GM18505 (cell line): ENCODE measurements at regions not wholly inside any gene's neighbourhood (a gene's known extent, or its start where the extent isn't known, plus 50 kb on each side); places are given as distances from the start of the nearest gene placed in this dataset.
"Not testable (repeated sequence)": the region's sequence is repeated elsewhere in the genome, so short reads cannot be mapped to it uniquely, and the experiment has no call there.

Experiments used
- ATAC-seq: cut with Tn5 transposase; IDR thresholded peaks from one replicate; pipeline ENCODE4 v1.9.1; 2021; ENCODE audit not compliant: unreplicated experiment
- POLR2A ChIP-seq: IDR thresholded peaks from 4 replicates; pipeline ENCODE4 v1.6.1; 2011; ENCODE audit warnings: borderline replicate concordance; ENCODE audit not compliant: insufficient read depth, insufficient read length; ENCODE audit errors: extremely low read depth

DNA sequence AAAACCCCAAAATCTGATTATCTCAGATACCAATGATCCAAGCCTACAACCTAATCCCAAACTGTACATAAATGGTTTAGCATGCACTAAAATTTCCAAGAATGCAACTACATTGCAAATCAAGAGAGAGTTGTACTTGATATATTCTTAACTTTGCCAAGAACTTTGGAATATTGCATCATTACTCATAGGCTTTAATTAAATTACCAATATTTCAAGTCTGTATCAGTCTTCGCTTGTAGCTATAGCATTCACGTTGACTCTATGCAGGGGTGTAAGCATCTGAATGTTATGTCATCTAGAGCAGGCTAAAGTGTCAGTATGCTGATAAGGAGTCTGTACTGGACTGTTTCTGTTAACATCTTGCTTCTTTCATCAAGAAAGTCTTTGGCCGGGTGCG lies 56.3 kb downstream of the FOXI3 start:
- ATAC-seq, result no peak
- no peak for TF ChIP-seq POLR2A

DNA sequence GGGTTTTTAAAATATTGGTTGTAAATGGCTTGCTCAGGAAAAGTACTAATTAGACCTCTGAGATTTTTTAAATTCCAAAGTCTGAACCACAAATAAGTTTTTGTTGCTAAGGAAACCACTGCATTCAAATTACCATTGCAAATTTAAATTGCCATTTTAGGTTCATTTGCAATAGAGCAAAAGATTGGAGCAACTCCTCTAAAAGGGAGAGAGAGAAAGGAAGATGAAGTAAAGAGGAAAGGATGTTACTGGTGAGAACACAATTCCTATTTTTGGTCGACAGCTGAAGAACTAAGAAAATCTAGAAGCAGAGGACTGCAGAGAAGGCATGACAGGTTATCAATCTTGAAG lies 74.9 kb downstream of the FOXI3 start:
- ATAC-seq, result no peak
- no peak for TF ChIP-seq POLR2A

DNA sequence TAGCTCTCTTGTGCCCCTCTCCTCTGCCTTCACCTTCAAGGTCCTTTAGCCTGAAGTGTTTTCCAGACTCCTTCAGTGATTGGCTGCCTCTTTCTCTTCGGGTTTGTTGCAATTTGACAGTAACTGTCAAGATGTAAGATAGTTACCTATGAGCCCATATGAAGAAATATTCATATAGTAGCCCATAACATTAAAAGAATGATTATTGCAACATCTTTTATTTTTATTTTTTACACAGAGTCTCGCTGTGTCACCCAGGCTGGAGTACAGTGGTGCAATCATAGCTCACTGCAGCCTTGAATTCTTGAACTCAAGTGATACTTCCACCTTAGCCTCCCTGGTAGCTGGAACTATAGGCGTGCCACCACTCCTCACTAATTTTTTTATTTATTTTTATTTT lies 80.5 kb downstream of the FOXI3 start:
- ATAC-seq, result no peak
- TF ChIP-seq POLR2A, result no peak

DNA sequence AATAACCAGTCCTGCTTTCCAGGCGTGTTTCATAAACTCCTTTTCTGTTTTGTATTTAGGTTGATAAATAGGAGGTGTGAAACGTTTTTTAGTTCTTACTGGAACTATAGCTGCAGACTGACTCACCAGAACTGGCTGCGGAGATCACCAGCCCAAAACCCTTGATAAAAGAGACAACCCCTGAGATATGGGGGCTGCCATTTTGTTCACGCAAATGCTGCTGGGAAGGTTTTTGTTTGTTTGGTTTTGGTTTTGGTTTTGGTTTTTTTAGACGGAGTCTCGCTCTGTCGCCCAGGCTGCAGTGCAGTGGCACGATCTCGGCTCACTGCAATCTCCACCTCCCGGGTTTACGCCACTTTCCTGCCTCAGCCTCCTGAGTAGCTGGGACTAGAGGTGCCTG lies 87.1 kb downstream of the FOXI3 start:
- ATAC-seq, result not testable (repeated sequence)

DNA sequence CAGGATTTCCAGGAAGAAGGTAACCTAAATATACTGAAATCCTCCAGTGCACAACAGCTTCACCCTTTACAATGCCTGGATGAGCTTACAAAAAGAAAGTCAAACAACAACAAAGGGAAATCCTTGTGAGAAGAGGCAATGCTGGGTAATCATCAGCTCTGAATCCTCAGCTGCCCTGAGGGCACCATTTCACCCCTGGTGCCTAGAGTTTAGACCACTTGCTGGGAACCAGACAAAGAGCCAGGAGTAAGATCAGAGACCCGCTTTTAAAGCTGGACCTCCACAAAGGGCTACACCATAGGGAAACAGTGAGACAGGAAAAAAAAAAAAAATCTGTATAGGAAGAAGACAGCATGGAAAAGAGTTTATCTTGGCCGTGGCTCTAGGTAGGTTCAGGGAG lies 97.0 kb downstream of the FOXI3 start:
- TF ChIP-seq POLR2A, result no peak
- no peak for ATAC-seq

DNA sequence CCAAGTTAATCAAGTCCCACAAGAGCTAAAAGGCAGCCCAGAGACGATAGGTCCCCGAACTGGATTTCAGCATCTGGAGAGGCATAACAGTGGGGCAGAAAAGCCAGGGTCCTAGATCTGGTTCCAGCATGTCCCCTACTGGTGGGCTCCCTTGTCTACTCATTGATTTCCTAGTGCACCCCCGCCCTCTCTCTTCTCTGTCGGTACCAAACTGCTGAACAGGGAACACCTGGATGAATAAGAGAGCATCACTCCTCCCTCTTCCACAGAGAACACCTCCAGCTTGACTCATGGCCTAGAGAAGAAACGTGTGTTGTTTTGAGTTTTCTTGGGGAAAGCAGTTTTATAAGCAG lies 101.3 kb downstream of the FOXI3 start:
- no peak for TF ChIP-seq POLR2A
- no peak for ATAC-seq

DNA sequence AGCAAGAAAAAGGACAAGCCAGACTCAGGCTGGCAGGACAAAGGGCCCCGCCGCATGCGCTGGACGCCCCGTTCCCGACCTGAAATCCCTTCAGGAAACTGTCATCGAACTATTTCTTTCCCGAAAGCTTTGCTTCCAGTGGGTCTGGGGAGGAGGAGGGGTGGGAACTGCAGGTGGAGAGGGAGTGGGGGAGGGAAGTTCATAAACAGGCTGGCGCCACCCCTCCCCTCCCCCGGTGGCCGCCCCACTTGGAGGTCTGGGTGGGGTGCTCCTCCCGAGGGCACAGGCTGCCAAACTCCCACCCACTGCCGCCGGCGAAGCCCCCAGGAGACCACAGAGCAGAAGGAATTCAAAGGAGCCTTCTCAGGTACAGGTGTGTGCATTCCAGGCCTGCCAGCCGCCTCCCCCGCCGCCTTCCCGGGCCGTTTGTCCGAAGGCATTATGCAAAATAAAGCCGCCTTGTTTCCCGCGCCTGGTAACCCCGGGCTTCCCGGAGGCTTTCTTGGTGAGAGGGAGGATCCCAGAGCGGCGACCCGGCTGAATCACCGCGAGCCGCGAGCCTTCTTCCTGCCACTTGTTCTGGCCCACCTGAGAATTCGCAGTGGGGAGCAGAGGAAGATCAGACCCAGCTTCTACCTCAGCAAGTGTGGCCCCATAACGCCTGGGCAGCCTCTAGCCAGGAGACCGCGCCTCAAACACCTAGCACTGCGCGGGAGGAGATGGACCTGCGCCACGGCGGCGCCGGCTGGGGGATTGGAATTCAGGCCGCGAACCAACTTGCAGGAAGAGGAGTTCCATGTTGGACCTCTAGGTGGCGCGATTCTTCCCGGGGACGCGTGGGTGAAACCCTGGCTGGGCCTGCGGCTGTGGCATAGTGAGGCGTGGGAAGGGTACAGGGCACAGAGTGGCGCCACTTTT lies 101.9 kb downstream of the FOXI3 start:
- no peak for TF ChIP-seq POLR2A
- peak; percentile 68 for ATAC-seq

DNA sequence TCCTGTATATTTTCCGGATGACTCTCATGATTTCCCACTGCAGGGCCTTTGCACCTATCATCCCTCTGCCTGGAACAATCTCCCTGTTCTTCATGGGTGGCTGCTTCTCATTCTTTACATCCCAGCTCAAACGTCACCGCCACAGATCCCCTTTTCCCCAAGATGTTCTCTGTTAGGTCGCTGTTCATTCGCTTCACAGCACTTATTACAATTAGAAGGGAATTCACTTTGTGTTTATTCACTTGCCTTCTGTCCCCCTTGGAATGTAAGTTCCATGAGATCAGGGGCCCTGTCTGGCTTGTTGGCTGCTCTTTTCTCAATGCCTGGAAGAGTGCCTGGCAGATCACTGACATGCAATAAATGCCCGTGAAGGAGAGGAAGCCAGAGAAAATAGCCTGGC lies 106.7 kb downstream of the FOXI3 start:
- no peak for TF ChIP-seq POLR2A
- no peak for ATAC-seq

DNA sequence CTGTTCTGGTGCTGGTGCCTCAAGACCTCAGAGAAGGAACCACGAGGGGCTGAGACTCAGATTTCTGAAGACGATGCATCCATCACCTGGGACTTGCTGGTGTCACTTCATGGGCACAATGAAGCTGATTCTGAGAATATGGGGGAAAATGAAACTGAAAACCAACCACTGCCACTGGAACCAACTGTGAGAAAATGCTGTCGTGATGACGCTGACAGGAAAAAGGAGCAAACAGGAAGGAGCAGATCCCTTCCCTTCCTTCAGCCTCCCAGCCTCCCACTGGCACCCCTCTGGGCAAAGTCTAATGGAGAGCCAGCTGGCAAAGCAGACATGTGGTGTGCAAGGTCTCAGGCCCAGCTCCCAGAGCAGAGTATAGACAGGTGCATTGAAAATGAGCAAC lies 109.7 kb downstream of the FOXI3 start:
- no peak for ATAC-seq

DNA sequence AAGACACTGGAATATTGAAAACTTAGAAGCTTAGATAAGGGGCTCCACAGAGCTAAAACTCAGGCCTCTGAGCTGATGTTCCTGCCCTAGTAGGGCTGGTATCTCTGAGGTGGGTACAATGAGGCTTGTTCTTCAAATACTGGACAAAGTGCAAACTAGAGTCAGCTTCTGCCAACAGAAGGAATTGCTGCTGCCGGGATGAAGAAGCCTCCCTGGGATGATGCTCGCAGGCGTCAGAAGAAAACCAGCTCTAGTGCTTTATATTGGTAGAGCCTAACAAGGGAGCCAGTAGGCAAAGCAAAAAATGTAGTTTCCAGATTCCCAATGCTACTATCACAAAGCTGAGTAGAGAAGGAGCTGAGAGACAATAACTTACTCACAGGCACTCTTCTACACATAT lies 118.1 kb downstream of the FOXI3 start:
- no peak for ATAC-seq
- no peak for TF ChIP-seq POLR2A

More for the DNA sequence above, 109.7 kb downstream of the FOXI3 start:
- no peak for TF ChIP-seq POLR2A

DNA sequence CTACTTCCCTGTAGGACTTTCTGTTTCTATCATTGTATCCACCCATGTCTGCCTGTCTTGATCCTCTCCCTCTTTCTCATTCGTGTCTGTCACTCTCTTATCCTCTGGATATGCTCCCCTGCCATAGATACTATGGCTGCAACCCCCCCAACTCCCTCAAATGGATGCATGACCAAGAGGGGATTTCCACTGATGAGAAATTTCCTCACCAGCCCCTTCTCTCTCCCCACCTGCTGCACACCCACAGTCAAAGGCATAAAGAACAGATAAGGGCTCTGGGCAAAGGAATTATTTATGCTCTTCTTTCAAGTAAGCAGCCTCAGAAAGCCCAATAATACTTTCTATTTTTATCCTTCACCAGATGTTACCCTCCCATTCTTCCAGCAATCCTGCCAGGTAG lies 121.3 kb downstream of the FOXI3 start:
- no peak for TF ChIP-seq POLR2A
- ATAC-seq, result no peak

DNA sequence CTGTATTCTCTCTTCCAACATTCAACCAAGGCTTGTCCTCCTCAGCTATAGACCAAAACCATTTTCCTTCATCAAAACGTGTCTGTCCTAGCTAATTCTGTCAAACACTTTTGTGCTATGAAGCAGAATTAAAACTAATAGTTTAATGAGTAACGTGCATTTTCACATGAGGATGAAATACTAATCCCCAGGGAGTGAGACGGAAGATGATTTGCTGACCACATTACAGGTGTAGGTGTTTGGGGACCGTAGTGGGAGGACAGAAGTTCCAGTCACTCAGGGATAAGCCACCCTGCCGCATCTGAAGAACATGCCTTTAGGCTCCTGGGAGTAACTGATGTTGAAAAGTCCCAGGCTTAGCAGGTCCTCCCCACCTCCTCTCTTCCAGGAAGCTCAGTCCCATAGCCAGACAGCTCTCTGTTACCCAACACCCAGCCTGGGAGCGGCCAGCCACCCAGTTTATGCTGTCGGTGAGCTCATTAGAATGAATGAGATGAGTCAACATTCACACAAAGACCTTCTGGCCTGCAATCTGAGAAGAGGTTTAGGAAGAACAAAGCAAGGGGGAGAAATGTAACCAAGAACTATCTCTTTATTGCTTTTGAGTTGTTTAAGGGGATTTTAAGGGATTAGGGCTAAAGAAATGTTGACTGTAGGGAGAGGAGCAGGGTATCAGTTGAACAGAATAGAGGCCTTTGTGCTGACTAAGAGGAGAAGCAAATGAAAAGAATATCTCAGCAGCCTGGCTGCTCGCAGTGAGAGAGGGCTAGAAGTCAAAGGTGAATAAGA lies 122.5 kb downstream of the FOXI3 start:
- ATAC-seq, result no peak
- no peak for TF ChIP-seq POLR2A

DNA sequence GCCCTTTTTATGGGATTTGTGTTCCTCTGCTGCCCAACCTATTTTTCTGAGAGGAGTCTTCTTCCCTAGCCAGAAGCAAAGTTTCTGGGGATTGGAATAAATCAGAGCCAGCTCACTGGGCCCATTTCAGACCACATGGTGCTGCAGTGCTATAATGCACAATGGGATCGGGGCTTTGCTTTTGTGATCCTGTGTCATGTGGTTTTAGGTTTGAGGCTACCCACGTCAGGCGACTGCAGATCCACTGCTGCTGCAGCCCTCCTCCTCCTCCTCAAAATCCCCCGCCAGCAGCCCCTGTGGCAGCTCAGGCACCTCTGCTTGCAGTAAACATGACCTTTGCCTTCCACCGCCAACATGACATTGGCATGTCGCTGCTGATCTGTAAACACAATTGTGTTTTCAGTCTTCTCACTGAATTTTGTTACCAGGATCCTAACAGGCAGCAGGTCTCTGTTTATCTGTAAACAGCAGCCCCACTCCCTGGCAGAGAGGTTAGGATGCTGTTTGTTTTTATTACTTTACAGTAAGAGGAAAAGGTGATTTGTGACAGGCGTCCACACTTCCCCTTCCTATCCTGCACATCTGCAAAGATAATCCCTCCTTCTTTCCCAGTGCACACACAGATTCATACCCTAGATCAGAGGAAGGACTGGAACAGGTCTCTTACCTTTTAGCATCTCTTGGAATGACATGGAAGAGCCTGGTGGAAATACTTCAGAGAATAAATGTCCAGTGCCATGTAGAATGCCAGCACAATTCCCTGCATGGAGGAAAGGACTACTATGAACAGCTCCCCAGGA lies 130.8 kb downstream of the FOXI3 start:
- no peak for TF ChIP-seq POLR2A

DNA sequence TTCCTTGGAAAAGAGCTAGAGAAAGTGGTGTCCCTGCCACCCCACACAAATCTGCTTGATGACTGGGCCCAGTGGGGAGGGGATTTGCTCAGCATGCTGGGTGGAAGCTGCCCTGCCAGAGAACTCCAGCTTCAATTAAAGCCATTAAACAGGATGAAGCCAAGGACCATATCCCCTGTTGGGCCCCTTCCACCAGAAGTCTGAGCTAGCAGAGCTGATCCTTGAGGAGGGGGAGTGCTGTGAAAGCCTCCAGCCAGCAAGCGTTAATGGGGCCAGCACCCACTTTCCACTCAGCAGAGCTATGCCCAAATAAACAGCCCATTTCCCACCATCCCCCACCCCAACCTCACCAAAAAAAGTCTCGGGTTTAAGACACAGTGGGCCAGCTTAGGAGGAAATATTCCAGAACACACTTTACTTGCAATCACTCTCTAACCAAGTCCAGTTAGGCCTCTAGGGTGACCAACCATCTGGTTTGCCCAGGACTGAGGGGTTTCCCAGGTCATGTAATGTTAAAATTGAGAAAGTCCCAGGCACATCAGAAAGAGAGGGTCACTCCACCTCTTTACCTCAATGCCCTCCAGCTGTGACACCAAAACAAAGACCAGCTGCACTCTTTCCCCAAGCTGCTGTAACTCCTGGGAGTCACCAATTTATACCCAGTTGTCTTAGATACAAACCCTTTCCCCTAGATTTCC lies 132.3 kb downstream of the FOXI3 start:
- no peak for TF ChIP-seq POLR2A
- no peak for ATAC-seq

More for the DNA sequence above, 130.8 kb downstream of the FOXI3 start:
- ATAC-seq, result no peak

DNA sequence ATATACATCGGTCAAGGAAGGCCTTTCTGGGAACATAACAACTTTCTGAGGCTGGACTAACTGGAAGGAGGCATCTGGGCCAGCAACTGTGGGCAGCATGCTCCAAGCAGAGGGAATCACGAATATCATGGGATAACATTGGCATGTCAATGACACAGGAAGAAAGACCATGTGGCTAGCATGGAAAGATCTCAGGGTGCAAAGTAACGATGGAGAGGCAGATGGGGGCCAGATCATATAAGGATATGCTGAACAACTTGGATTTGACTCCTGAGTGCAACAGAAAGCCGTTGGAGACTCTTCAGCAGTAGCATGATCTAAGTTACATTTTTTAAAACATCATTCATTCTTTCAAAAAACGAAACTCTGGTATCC lies 133.6 kb downstream of the FOXI3 start:
- no peak for ATAC-seq
- TF ChIP-seq POLR2A, result no peak
